HCT116 (cell line): ENCODE measurements at regions not wholly inside any gene's neighbourhood (a gene's known extent, or its start where the extent isn't known, plus 50 kb on each side); places are given as distances from the start of the nearest gene placed in this dataset.

Experiments used
- ATAC-seq: fragments of 200-7000 bp; cut with Tn5 transposase; 2 replicates; pipeline ENCODE4 v1.9.1; 2020; ENCODE audit warnings: mild to moderate bottlenecking, moderate library complexity
- BruUV-seq: library from RNA; stranded (reverse); fragments of 400-500 nt; replicated peaks from 2 replicates; lab custom pipeline; 2021; lab: Mats Ljungman, UMichigan
- CTCF ChIA-PET: fragments of 300-600 bp; sonication (Branson Sonifier 250); formaldehyde crosslinking; loops from one replicate; lab custom pipeline; 2021; ENCODE audit warnings: antibody characterized with exemption; lab: Charles Lee
- POLR2A ChIA-PET: fragments of 300-600, 350-600 bp; sonication (Branson Sonifier 250); formaldehyde crosslinking; loops from one replicate; lab custom pipeline; 2021; ENCODE audit warnings: antibody characterized with exemption; lab: Charles Lee
- RAD21 ChIA-PET, 2 experiments: fragments of 300-600 bp; sonication (Branson Sonifier 250); formaldehyde crosslinking; loops; one replicate each; lab custom pipeline; 2023; ENCODE audit warnings: low total read pairs in 2 of 2; ENCODE audit not compliant: uncharacterized antibody in 2 of 2, unreplicated experiment in 2 of 2, low non-redundant PET in 1 of 2; lab: Charles Lee
- DNase-seq: peaks from one replicate; pipeline ENCODE4 v3.0.0-alpha.2; 2010; ENCODE audit warnings: low read depth, low spot score
- H2AFZ ChIP-seq: fragments of 200-600 bp; shearing (Covaris generic), sonication (generic); 2 replicates; pipeline ENCODE4 v1.6.1; 2017; ENCODE audit warnings: low read depth, mixed run types, mixed read lengths, antibody characterized with exemption, low read length; ENCODE audit not compliant: poor library complexity, severe bottlenecking
- H3K27ac ChIP-seq: 2 replicates; pipeline ENCODE4 v1.5.1; 2012; ENCODE audit warnings: low read depth, low read length
- H3K27me3 ChIP-seq: fragments of 200-600 bp; sonication (generic); 2 replicates; pipeline ENCODE4 v1.6.1; 2016; ENCODE audit warnings: mixed run types, low read length, mixed read lengths; ENCODE audit not compliant: insufficient read depth
- H3K36me3 ChIP-seq, 2 experiments: fragments of 200-500 bp in 1 of 2; fragments of 200-600 bp in 1 of 2; sonication (Bioruptor generic) in 1 of 2; sonication (generic) in 1 of 2; 2 replicates each; pipeline versions ENCODE4 v1.5.1 to v1.6.1; 2014 to 2016; ENCODE audit warnings: low read length in 2 of 2, inconsistent platforms in 1 of 2, mixed read lengths in 1 of 2, mixed run types in 1 of 2; ENCODE audit not compliant: insufficient read depth in 2 of 2, control insufficient read depth in 1 of 2
- H3K4me1 ChIP-seq, 2 experiments: fragments of 200-600 bp in 1 of 2; sonication (generic) in 1 of 2; 2 replicates each; pipeline versions ENCODE4 v1.5.1 to v1.6.1; 2012 to 2017; ENCODE audit warnings: low read length in 2 of 2, inconsistent platforms in 1 of 2, mild to moderate bottlenecking in 1 of 2, mixed read lengths in 1 of 2, mixed run types in 1 of 2, moderate library complexity in 1 of 2; ENCODE audit not compliant: insufficient read depth in 2 of 2, control insufficient read depth in 1 of 2
- H3K4me2 ChIP-seq: fragments of 200-600 bp; sonication (generic); 2 replicates; pipeline ENCODE4 v1.6.1; 2017; ENCODE audit warnings: mixed run types, low read length, mixed read lengths
- H3K4me3 ChIP-seq, 2 experiments: fragments of 200-600 bp in 1 of 2; sonication (generic) in 1 of 2; replicated peaks in 1 of 2; 2 replicates each; pipeline ENCODE4 v1.5.1; 2011 to 2016; ENCODE audit warnings: low read length in 2 of 2, control low read depth in 1 of 2, low read depth in 1 of 2, mild to moderate bottlenecking in 1 of 2, mixed read lengths in 1 of 2, mixed run types in 1 of 2
- H3K79me2 ChIP-seq: fragments of 200-600 bp; sonication (generic); 2 replicates; pipeline ENCODE4 v1.6.1; 2017; ENCODE audit warnings: mild to moderate bottlenecking, mixed run types, low read length, moderate library complexity, mixed read lengths; ENCODE audit not compliant: insufficient read depth
- H3K9ac ChIP-seq: fragments of 200-600 bp; sonication (generic); 2 replicates; pipeline ENCODE4 v1.6.1; 2016; ENCODE audit warnings: low read length, mixed read lengths
- H3K9me2 ChIP-seq: fragments of 200-600 bp; sonication (generic), shearing (Covaris generic); 2 replicates; pipeline ENCODE4 v1.6.1; 2017; ENCODE audit warnings: mixed run types, mild to moderate bottlenecking, moderate library complexity; ENCODE audit not compliant: insufficient read depth
- H3K9me3 ChIP-seq, 2 experiments: fragments of 200-500 bp in 1 of 2; fragments of 200-600 bp in 1 of 2; sonication (Bioruptor generic) in 1 of 2; sonication (generic) in 1 of 2; 2 replicates each; pipeline ENCODE4 v1.6.1; 2014 to 2017; ENCODE audit warnings: low read length in 2 of 2, mixed read lengths in 2 of 2, inconsistent platforms in 1 of 2, low read depth in 1 of 2, mild to moderate bottlenecking in 1 of 2, mixed run types in 1 of 2, moderate library complexity in 1 of 2; ENCODE audit not compliant: control insufficient read depth in 1 of 2, insufficient read depth in 1 of 2
- H4K20me1 ChIP-seq: fragments of 200-600 bp; sonication (generic), shearing (Covaris generic); 2 replicates; pipeline ENCODE4 v1.6.1; 2017; ENCODE audit warnings: mixed run types, mild to moderate bottlenecking, moderate library complexity; ENCODE audit not compliant: insufficient read depth
- ELF1 ChIP-seq: IDR thresholded peaks from 2 replicates; pipeline ENCODE4 v1.6.1; 2012; ENCODE audit warnings: low read depth, borderline replicate concordance
- FOSL1 ChIP-seq: IDR thresholded peaks from 2 replicates; pipeline ENCODE4 v1.6.1; 2012; ENCODE audit warnings: low read depth
- JUND ChIP-seq: IDR thresholded peaks from 2 replicates; pipeline ENCODE4 v1.6.1; 2012
- POLR2AphosphoS5 ChIP-seq: IDR thresholded peaks from 2 replicates; pipeline ENCODE4 v1.6.1; 2011; ENCODE audit warnings: mild to moderate bottlenecking, low read depth, low read length, moderate library complexity
- ZNF274 ChIP-seq: fragments of 200-500 bp; sonication (Bioruptor generic); IDR thresholded peaks from 2 replicates; pipeline ENCODE4 v1.6.1; 2014; ENCODE audit warnings: mild to moderate bottlenecking, low read depth, low read length, inconsistent platforms
- intact Hi-C: fragments of 100-400 bp; cut with micrococcal nuclease; formaldehyde crosslinking; loops from 2 replicates; pipeline ENCODE4 v1.10.0; 2022
- TF ChIP-seq, protein P1 (sequence below): IDR thresholded peaks from 2 replicates; pipeline ENCODE4 v1.6.1; 2012; ENCODE audit warnings: low read depth
- TF ChIP-seq, protein P2 (sequence below): IDR thresholded peaks from 2 replicates; pipeline ENCODE4 v1.6.1; 2012

DNA sequence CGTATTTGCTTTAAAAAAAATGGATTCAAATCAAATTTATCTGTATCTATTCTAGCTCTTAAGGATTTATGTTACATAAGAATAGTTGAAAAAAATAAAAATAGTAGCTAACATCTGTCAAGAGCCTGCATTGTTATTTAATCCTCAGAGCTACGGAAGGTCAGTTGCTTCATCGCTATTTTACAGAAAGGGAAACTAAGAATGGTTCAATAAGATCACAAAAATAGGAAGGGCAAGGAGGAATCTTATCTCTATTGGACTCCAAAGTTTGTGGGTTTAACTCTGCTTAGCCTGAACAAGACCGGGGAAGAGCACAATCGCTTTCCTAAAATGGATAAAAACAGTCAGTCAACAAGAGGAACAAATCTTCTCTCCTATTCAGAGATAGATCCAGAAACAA, 270.2 kb upstream of the SMIM31 start:
- Histone ChIP-seq H4K20me1 (no peaks in the 10 kb centered on the region), H3K79me2 (no peaks in the 10 kb centered on the region), H3K4me2 (no peak overlapping the region), H3K4me3 (no peak overlapping the region), H3K9me3 (no peaks in the 10 kb centered on the region), H3K27me3 (no peaks in the 10 kb centered on the region), H3K27ac (no peak overlapping the region), H3K4me1 (no peaks in the 10 kb centered on the region), H3K9me2 (no peaks in the 10 kb centered on the region), H3K9ac (no peak overlapping the region), H3K36me3 (no peaks in the 10 kb centered on the region), H2AFZ (no peak overlapping the region)
- POLR2A ChIA-PET: no interaction called here
- intact Hi-C loops: no loop called here
- no TSS peak for BruUV-seq
- no peak for TF ChIP-seq ZNF274
- no peak for TF ChIP-seq FOSL1
- TF ChIP-seq JUND: no peak
- TF ChIP-seq POLR2AphosphoS5: no peak
- no peak for TF ChIP-seq ELF1
- RAD21 ChIA-PET: no interaction called here
- ATAC-seq: no peak
- CTCF ChIA-PET: no interaction called here
- no peak for DNase-seq

DNA sequence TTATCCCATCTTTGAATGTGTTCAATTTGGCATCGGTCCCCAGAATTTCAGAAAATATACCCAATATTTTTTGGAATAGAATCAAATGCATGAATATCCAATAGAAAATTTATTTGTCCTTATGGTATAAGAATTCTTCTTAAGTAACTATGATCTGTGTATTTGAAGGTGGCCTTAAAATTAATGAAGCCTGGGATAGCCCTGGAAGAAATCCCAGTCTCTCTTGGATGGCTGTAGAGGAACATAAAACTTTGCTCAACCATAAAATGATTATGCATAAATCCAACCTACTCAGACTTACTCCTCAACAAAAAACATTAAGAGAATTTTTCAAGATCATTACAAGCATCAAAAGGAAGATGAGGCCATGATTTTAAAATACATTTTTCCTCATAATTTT, 269.4 kb upstream of the SMIM31 start:
- RAD21 ChIA-PET: no interaction called here
- H3K27me3 ChIP-seq: no peaks in the 10 kb centered on the region
- no peaks in the 10 kb centered on the region for H3K36me3 ChIP-seq
- no peaks in the 10 kb centered on the region for H3K4me1 ChIP-seq
- H4K20me1 ChIP-seq: no peaks in the 10 kb centered on the region
- no peaks in the 10 kb centered on the region for H3K9me2 ChIP-seq
- H3K27ac ChIP-seq: no peak overlapping the region
- CTCF ChIA-PET: no interaction called here
- no peaks in the 10 kb centered on the region for H3K79me2 ChIP-seq
- ATAC-seq (no peak), DNase-seq (no peak)
- H3K4me3 ChIP-seq: no peak overlapping the region
- TF ChIP-seq, protein P1, sequence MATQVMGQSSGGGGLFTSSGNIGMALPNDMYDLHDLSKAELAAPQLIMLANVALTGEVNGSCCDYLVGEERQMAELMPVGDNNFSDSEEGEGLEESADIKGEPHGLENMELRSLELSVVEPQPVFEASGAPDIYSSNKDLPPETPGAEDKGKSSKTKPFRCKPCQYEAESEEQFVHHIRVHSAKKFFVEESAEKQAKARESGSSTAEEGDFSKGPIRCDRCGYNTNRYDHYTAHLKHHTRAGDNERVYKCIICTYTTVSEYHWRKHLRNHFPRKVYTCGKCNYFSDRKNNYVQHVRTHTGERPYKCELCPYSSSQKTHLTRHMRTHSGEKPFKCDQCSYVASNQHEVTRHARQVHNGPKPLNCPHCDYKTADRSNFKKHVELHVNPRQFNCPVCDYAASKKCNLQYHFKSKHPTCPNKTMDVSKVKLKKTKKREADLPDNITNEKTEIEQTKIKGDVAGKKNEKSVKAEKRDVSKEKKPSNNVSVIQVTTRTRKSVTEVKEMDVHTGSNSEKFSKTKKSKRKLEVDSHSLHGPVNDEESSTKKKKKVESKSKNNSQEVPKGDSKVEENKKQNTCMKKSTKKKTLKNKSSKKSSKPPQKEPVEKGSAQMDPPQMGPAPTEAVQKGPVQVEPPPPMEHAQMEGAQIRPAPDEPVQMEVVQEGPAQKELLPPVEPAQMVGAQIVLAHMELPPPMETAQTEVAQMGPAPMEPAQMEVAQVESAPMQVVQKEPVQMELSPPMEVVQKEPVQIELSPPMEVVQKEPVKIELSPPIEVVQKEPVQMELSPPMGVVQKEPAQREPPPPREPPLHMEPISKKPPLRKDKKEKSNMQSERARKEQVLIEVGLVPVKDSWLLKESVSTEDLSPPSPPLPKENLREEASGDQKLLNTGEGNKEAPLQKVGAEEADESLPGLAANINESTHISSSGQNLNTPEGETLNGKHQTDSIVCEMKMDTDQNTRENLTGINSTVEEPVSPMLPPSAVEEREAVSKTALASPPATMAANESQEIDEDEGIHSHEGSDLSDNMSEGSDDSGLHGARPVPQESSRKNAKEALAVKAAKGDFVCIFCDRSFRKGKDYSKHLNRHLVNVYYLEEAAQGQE: no peak
- TF ChIP-seq, protein P2, sequence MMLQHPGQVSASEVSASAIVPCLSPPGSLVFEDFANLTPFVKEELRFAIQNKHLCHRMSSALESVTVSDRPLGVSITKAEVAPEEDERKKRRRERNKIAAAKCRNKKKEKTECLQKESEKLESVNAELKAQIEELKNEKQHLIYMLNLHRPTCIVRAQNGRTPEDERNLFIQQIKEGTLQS: no peak
- no peak overlapping the region for H3K4me2 ChIP-seq
- no peak overlapping the region for H2AFZ ChIP-seq
- no TSS peak for BruUV-seq
- intact Hi-C loops: no loop called here
- no peak overlapping the region for H3K9ac ChIP-seq
- H3K9me3 ChIP-seq: no peaks in the 10 kb centered on the region
- POLR2A ChIA-PET: no interaction called here
